ENCODE measurements at regions not wholly inside any gene's neighbourhood (a gene's known extent, or its start where the extent isn't known, plus 50 kb on each side); places are given as distances from the start of the nearest gene placed in this dataset.

DNA sequence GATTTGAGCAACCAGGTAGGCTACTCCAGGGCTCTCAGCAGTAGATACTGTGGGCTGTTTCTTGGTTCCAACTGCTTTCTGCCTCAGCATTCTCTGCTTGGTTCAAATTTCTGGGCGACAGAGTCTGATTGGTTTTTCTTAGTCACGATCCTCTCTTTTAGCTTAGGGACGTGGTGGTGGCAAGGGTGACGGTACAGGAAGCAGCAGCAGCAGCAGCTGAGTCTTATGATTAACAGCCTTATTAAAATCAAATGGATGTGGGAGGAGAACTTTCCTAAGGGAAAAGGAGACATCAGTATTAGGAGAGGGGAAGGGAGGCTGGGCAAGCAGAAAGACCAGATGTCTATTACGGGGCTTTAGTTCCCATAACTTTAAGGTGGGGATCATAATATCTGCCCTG lies 156.5 kb upstream of the PLPP4 start:
- H2BK120ac ChIP-seq (ENCODE audit: low read depth, low read length, poor library complexity, severe bottlenecking), result no peak overlapping the region
- H3K4me1 ChIP-seq (ENCODE audit: insufficient read depth, low read length), result no peaks in the 10 kb centered on the region
- no peaks in the 10 kb centered on the region for H3K27me3 ChIP-seq (ENCODE audit: insufficient read depth, low read length)
- H2BK20ac ChIP-seq (ENCODE audit: low read depth, low read length, poor library complexity, severe bottlenecking), result no peak overlapping the region
- H2BK5ac ChIP-seq (ENCODE audit: insufficient read length, low read length), result no peak overlapping the region
- H3K27ac Mint-ChIP-seq, result no peak overlapping the region
- no peak overlapping the region for H3K4me3 Mint-ChIP-seq
- H3K9me3 Mint-ChIP-seq, result peaks cover 6 to 8% of the 10 kb centered on the region in 2 experiments
- peaks cover 5% of the 10 kb centered on the region; the same call in 1 of the 2 replicates for H3K27me3 Mint-ChIP-seq (ENCODE audit: low read depth)
- H3T11ph ChIP-seq (ENCODE audit: low read length), result no peak overlapping the region
- no peak overlapping the region for H2AK5ac ChIP-seq (ENCODE audit: insufficient read length, low read length)
- no peak overlapping the region for H2AFZ ChIP-seq (ENCODE audit: low read length)
- no peaks in the 10 kb centered on the region for H3K79me1 ChIP-seq (ENCODE audit: insufficient read depth, low read depth, low read length, poor library complexity, severe bottlenecking)
- no peak overlapping the region for H3K14ac ChIP-seq (ENCODE audit: insufficient read depth, low read length)
- no peak overlapping the region for H4K91ac ChIP-seq (ENCODE audit: insufficient read length, low read depth, low read length)
- H3K56ac ChIP-seq (ENCODE audit: insufficient read length, low read depth, low read length), result no peak overlapping the region
- H2BK12ac ChIP-seq (ENCODE audit: insufficient read length, low read depth, low read length), result no peak overlapping the region
- no peaks in the 10 kb centered on the region for H3K23me2 ChIP-seq (ENCODE audit: insufficient read length, low read depth, low read length, poor library complexity, severe bottlenecking)
- H3K27ac ChIP-seq (ENCODE audit: insufficient read length, low read depth, low read length), result no peak overlapping the region
- no peaks in the 10 kb centered on the region for H3K9me3 ChIP-seq (ENCODE audit: control insufficient read depth, low read depth, low read length)
- no peak overlapping the region for H3K18ac ChIP-seq (ENCODE audit: insufficient read length, low read depth, low read length)
- TF ChIP-seq, protein P1, sequence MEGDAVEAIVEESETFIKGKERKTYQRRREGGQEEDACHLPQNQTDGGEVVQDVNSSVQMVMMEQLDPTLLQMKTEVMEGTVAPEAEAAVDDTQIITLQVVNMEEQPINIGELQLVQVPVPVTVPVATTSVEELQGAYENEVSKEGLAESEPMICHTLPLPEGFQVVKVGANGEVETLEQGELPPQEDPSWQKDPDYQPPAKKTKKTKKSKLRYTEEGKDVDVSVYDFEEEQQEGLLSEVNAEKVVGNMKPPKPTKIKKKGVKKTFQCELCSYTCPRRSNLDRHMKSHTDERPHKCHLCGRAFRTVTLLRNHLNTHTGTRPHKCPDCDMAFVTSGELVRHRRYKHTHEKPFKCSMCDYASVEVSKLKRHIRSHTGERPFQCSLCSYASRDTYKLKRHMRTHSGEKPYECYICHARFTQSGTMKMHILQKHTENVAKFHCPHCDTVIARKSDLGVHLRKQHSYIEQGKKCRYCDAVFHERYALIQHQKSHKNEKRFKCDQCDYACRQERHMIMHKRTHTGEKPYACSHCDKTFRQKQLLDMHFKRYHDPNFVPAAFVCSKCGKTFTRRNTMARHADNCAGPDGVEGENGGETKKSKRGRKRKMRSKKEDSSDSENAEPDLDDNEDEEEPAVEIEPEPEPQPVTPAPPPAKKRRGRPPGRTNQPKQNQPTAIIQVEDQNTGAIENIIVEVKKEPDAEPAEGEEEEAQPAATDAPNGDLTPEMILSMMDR (conservative IDR thresholded peaks at IDR 0.05), result no peak
- no peak overlapping the region for H3K9ac ChIP-seq (ENCODE audit: extremely low read depth, insufficient read length, low read length)
- no peak overlapping the region for H4K5ac ChIP-seq (ENCODE audit: insufficient read length, low read depth, low read length)
- no CpG with 5 or more reads among the region's 5 CpGs for WGBS (ENCODE audit: extremely low coverage, insufficient read length, low lambda C conversion rate)
- no peak overlapping the region for H3K4ac ChIP-seq (ENCODE audit: low read depth, low read length)
- H4K20me1 ChIP-seq (ENCODE audit: control insufficient read depth, insufficient read depth, insufficient read length), result no peaks in the 10 kb centered on the region
- no peak overlapping the region for H4K8ac ChIP-seq (replicated peaks; ENCODE audit: insufficient read length, low read depth, low read length)
- no peak for DNase-seq
- H3K4me1 Mint-ChIP-seq, result peaks cover 0 to 2% of the 10 kb centered on the region in 2 experiments; a peak in 1 of 4 replicates
- no peaks in the 10 kb centered on the region for H3K79me2 ChIP-seq (ENCODE audit: insufficient read depth, low read length)
- peaks cover 0 to 5% (median 2%) of the 10 kb centered on the region in 3 experiments; a peak in 4 of 7 replicates for H3K36me3 Mint-ChIP-seq (ENCODE audit: insufficient read depth in 1 of 3, low read depth in 3 of 3)
- H3K23ac ChIP-seq (ENCODE audit: insufficient read length, low read depth, low read length), result no peak overlapping the region
- no peak overlapping the region for H2BK15ac ChIP-seq (ENCODE audit: low read depth, low read length)
- no peak overlapping the region for H3K4me2 ChIP-seq (ENCODE audit: insufficient read depth, insufficient read length, low read length)

All from H9 (cell line).